WTC11 (cell line): ENCODE measurements at regions not wholly inside any gene's neighbourhood (a gene's known extent, or its start where the extent isn't known, plus 50 kb on each side); places are given as distances from the start of the nearest gene placed in this dataset.

Experiments used
- ATAC-seq: fragments of 200-7000 bp; cut with Tn5 transposase; 2 replicates; pipeline ENCODE4 v1.10.0; 2021; ENCODE audit warnings: mild to moderate bottlenecking, moderate library complexity
- CTCF ChIA-PET: fragments of 300-600 bp; sonication (Branson Sonifier 250); formaldehyde crosslinking; loops from one replicate; lab custom pipeline; 2021; ENCODE audit warnings: antibody characterized with exemption; lab: Charles Lee
- POLR2A ChIA-PET: fragments of 350-600 bp; sonication (Branson Sonifier 250); formaldehyde crosslinking; loops from one replicate; lab custom pipeline; 2021; ENCODE audit warnings: antibody characterized with exemption; lab: Charles Lee
- DNase-seq: peaks from one replicate; pipeline ENCODE4 v3.0.0; 2021; ENCODE audit warnings: low spot score
- H3K27ac Mint-ChIP-seq: 2 replicates; pipeline ENCODE4 v1.8.0; 2021; ENCODE audit warnings: mixed read lengths
- H3K27me3 Mint-ChIP-seq: 2 replicates; pipeline ENCODE4 v1.8.0; 2021; ENCODE audit warnings: low read depth, mild to moderate bottlenecking, moderate library complexity, mixed read lengths
- H3K36me3 Mint-ChIP-seq: 2 replicates; pipeline ENCODE4 v1.8.0; 2021; ENCODE audit warnings: mixed read lengths
- H3K4me1 Mint-ChIP-seq: 2 replicates; pipeline ENCODE4 v1.8.0; 2022; ENCODE audit warnings: mixed read lengths
- H3K4me3 Mint-ChIP-seq: 2 replicates; pipeline ENCODE4 v1.8.0; 2021; ENCODE audit warnings: mild to moderate bottlenecking, moderate library complexity, mixed read lengths
- H3K9me3 Mint-ChIP-seq: 2 replicates; pipeline ENCODE4 v1.8.0; 2021; ENCODE audit warnings: mixed read lengths
- RORB ChIP-seq: fragments of 250-450 bp; sonication (Bioruptor Pico); IDR thresholded peaks from 2 replicates; pipeline ENCODE4 v1.9.0; 2021; ENCODE audit warnings: mild to moderate bottlenecking
- TF ChIP-seq, protein P1 (sequence below): sonication (generic); formaldehyde crosslinking; IDR thresholded peaks from 2 replicates; pipeline ENCODE4 v1.8.0; 2023; ENCODE audit warnings: missing genetic modification reagents, mild to moderate bottlenecking, borderline replicate concordance

DNA sequence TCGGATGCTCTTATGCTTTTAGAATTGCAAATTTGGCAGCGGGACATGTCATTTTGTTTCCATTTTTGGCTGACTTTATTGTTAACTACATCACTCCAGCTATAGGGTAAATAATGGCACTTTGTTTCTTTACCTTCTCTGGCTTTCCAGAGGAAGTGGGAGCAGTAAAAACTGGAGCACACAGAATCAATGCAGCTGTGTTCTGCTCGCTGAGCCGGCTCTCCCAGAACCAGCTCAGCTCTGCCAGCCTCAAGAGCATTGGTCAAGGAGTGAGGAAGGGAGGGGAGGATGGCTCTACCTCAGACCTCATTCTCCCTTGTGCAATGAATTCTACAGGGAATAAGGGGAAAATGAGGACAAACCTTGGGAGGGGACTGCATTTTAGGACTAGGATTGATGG, 50.5 kb upstream of the SPATA13 start:
- DNase-seq = no peak
- TF ChIP-seq RORB (CRISPR knock-in tag) = no peak
- TF ChIP-seq, protein P1, sequence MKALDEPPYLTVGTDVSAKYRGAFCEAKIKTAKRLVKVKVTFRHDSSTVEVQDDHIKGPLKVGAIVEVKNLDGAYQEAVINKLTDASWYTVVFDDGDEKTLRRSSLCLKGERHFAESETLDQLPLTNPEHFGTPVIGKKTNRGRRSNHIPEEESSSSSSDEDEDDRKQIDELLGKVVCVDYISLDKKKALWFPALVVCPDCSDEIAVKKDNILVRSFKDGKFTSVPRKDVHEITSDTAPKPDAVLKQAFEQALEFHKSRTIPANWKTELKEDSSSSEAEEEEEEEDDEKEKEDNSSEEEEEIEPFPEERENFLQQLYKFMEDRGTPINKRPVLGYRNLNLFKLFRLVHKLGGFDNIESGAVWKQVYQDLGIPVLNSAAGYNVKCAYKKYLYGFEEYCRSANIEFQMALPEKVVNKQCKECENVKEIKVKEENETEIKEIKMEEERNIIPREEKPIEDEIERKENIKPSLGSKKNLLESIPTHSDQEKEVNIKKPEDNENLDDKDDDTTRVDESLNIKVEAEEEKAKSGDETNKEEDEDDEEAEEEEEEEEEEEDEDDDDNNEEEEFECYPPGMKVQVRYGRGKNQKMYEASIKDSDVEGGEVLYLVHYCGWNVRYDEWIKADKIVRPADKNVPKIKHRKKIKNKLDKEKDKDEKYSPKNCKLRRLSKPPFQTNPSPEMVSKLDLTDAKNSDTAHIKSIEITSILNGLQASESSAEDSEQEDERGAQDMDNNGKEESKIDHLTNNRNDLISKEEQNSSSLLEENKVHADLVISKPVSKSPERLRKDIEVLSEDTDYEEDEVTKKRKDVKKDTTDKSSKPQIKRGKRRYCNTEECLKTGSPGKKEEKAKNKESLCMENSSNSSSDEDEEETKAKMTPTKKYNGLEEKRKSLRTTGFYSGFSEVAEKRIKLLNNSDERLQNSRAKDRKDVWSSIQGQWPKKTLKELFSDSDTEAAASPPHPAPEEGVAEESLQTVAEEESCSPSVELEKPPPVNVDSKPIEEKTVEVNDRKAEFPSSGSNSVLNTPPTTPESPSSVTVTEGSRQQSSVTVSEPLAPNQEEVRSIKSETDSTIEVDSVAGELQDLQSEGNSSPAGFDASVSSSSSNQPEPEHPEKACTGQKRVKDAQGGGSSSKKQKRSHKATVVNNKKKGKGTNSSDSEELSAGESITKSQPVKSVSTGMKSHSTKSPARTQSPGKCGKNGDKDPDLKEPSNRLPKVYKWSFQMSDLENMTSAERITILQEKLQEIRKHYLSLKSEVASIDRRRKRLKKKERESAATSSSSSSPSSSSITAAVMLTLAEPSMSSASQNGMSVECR = no peak
- TF ChIP-seq, all 79 proteins: peak for 0
- Mint-ChIP-seq H3K4me1 (peaks cover 4% of the 10 kb centered on the region), H3K27ac (no peak overlapping the region), H3K9me3 (0 out of 2 replicates have a peak, but pooled peaks cover 4% of the 10 kb centered on the region), H3K36me3 (no peaks in the 10 kb centered on the region), H3K27me3 (no peaks in the 10 kb centered on the region), H3K4me3 (no peak overlapping the region)
- no peak for ATAC-seq
- ChIA-PET CTCF (no interaction called here), POLR2A (no interaction called here)
